K562 (cell line): ENCODE measurements at regions not wholly inside any gene's neighbourhood (a gene's known extent, or its start where the extent isn't known, plus 50 kb on each side); places are given as distances from the start of the nearest gene placed in this dataset.

ENCODE experiments used
- ATAC-seq: fragments of 200-7000 bp; cut with Tn5 transposase; 3 replicates; pipeline ENCODE4 v1.9.1; 2020; ENCODE audit warnings: moderate library complexity
- BruUV-seq: library from RNA; stranded (reverse); fragments of 400-500 nt; replicated peaks from 2 replicates; lab custom pipeline; 2021; lab: Mats Ljungman, UMichigan
- CTCF ChIA-PET: fragments of 300-600 bp; formaldehyde crosslinking; extraction: SDS; loops from one replicate; lab custom pipeline; 2021; ENCODE audit warnings: low intra/inter-chr PET ratio; lab: Yijun Ruan, JAX
- POLR2A ChIA-PET: fragments of 300-600, 350-650 bp; sonication (Branson Sonifier 250); formaldehyde crosslinking; extraction: SDS; loops from one replicate; lab custom pipeline; 2021; ENCODE audit warnings: antibody characterized with exemption, inconsistent platforms; lab: Yijun Ruan, JAX
- DNase-seq, 4 experiments: peaks; one replicate each; pipeline versions ENCODE4 v3.0.0 to v3.0.0-alpha.2; 2011 to 2018; ENCODE audit warnings: low spot score in 3 of 4, mixed read lengths in 3 of 4; ENCODE audit errors: extremely low read depth in 1 of 4
- FAIRE-seq: peaks from 2 replicates; lab custom pipeline; 2011; peaks lifted over from hg19 to GRCh38; lab: Jason Lieb, UNC
- H2AFZ ChIP-seq: 2 replicates; pipeline ENCODE4 v1.6.0; 2011; ENCODE audit warnings: low read depth, low read length, control low read depth, inconsistent platforms
- H3K27ac ChIP-seq: fragments of 200-600 bp; 3 replicates; pipeline ENCODE4 v1.8.0; 2011; ENCODE audit warnings: low read depth, mild to moderate bottlenecking, control low read depth, inconsistent platforms, low read length, moderate library complexity, mixed read lengths; ENCODE audit errors: extremely low read depth
- H3K27me3 ChIP-seq, 2 experiments: fragments of 300-600 bp in 1 of 2; 2 replicates in 1 of 2; 3 replicates in 1 of 2; pipeline versions ENCODE4 v1.6.0 to v1.8.0; 2011; ENCODE audit warnings: inconsistent platforms in 2 of 2, low read length in 2 of 2, mild to moderate bottlenecking in 1 of 2, mixed read lengths in 1 of 2, moderate library complexity in 1 of 2; ENCODE audit not compliant: control insufficient read depth in 2 of 2, insufficient read depth in 2 of 2
- H3K36me3 ChIP-seq: fragments of 300-600 bp; 3 replicates; pipeline ENCODE4 v1.8.0; 2011; ENCODE audit warnings: mild to moderate bottlenecking, low read length, inconsistent platforms; ENCODE audit not compliant: control insufficient read depth, insufficient read depth
- H3K4me1 ChIP-seq, 2 experiments: fragments of 200-600 bp in 1 of 2; replicated peaks in 1 of 2; 2 replicates in 1 of 2; 3 replicates in 1 of 2; pipeline versions ENCODE4 v1.5.1 to v1.8.0; 2011; ENCODE audit warnings: inconsistent platforms in 2 of 2, low read length in 2 of 2, mild to moderate bottlenecking in 1 of 2, mixed read lengths in 1 of 2, moderate library complexity in 1 of 2; ENCODE audit not compliant: control insufficient read depth in 2 of 2, insufficient read depth in 2 of 2
- H3K4me2 ChIP-seq: 2 replicates; pipeline ENCODE4 v1.6.1; 2011; ENCODE audit warnings: low read length, control low read depth, inconsistent platforms, mixed read lengths; ENCODE audit not compliant: insufficient read depth
- H3K4me3 ChIP-seq: fragments of 200-600 bp; sonication (generic), shearing (Covaris generic); 2 replicates; pipeline ENCODE4 v1.5.1; 2016; ENCODE audit warnings: control low read depth, inconsistent platforms
- H3K79me2 ChIP-seq: fragments of 200-600 bp; 3 replicates; pipeline ENCODE4 v1.8.0; 2011; ENCODE audit warnings: low read length, inconsistent platforms; ENCODE audit not compliant: control insufficient read depth, insufficient read depth
- H3K9ac ChIP-seq, 2 experiments: 2 replicates each; pipeline versions ENCODE4 v1.6.0 to v1.6.1; 2011; ENCODE audit warnings: low read depth in 2 of 2, low read length in 2 of 2, control low read depth in 1 of 2, inconsistent platforms in 1 of 2, mild to moderate bottlenecking in 1 of 2, mixed read lengths in 1 of 2; ENCODE audit not compliant: insufficient read depth in 1 of 2
- H3K9me1 ChIP-seq: one replicate; pipeline ENCODE4 v1.6.0; 2011; ENCODE audit warnings: inconsistent platforms, mild to moderate bottlenecking, low read length, moderate library complexity; ENCODE audit not compliant: control insufficient read depth, insufficient read depth
- H3K9me3 ChIP-seq: replicated peaks from 2 replicates; pipeline ENCODE4 v1.5.1; 2011; ENCODE audit warnings: low read depth, low read length, inconsistent platforms; ENCODE audit not compliant: control insufficient read depth, insufficient read depth
- H4K20me1 ChIP-seq: replicated peaks from 2 replicates; pipeline ENCODE4 v1.6.1; 2011; ENCODE audit warnings: low read length, inconsistent platforms, mixed read lengths; ENCODE audit not compliant: control insufficient read depth, insufficient read depth
- EZH2 ChIP-seq: IDR thresholded peaks from 2 replicates; pipeline ENCODE4 v1.6.1; 2012; ENCODE audit warnings: low read depth, mild to moderate bottlenecking, inconsistent platforms, low read length, borderline replicate concordance
- HIVEP1 ChIP-seq: fragments of 250-450 bp; sonication (Bioruptor Pico); IDR thresholded peaks from 2 replicates; pipeline ENCODE4 v1.4.0; 2020; ENCODE audit warnings: mild to moderate bottlenecking
- RBM25 ChIP-seq: fragments of 200-400 bp; formaldehyde crosslinking; IDR thresholded peaks from 2 replicates; pipeline ENCODE4 v1.6.1; 2018; ENCODE audit warnings: low read length, low read depth, moderate library complexity; ENCODE audit not compliant: severe bottlenecking
- TCF7 ChIP-seq: sonication (generic); IDR thresholded peaks from 2 replicates; pipeline ENCODE4 v1.6.1; 2016; ENCODE audit warnings: antibody characterized with exemption, borderline replicate concordance
- TEAD2 ChIP-seq: fragments of 450-650 bp; IDR thresholded peaks from 2 replicates; pipeline ENCODE4 v1.6.1; 2016; ENCODE audit warnings: missing genetic modification characterization, control low read depth, missing compliant biosample characterization
- YY1 ChIP-seq, 3 experiments: IDR thresholded peaks; 2 replicates each; pipeline ENCODE4 v1.6.1; 2011; ENCODE audit warnings: low read length in 2 of 3, mild to moderate bottlenecking in 2 of 3, moderate library complexity in 2 of 3, borderline replicate concordance in 1 of 3, control low read depth in 1 of 3, low read depth in 1 of 3; ENCODE audit not compliant: insufficient read depth in 3 of 3, insufficient replicate concordance in 2 of 3, control insufficient read depth in 1 of 3, insufficient read length in 1 of 3; ENCODE audit errors: extremely low read depth in 1 of 3
- WGBS: fragments of 100-300 bp; shearing (Covaris generic); methylation state at CpG from one replicate; pipeline ENCODE4 v1.1.6; 2016; ENCODE audit warnings: low coverage, mixed read lengths; ENCODE audit not compliant: insufficient coverage; ENCODE audit errors: missing lambda C conversion rate; 5-methylcytosine and 5-hydroxymethylcytosine counted together
- in situ Hi-C: fragments of 300-500 bp; cut with MboI; formaldehyde crosslinking; loops from 4 replicates; pipeline ENCODE4 v1.15.0; 2018; ENCODE audit warnings: inconsistent platforms, mixed read lengths
- intact Hi-C: fragments of 100-400 bp; cut with micrococcal nuclease; formaldehyde crosslinking; loops from 2 replicates; pipeline ENCODE4 v1.14.2; 2022
- TF ChIP-seq, protein P1 (sequence below): fragments of 250-450 bp; sonication (Bioruptor Pico); IDR thresholded peaks from 2 replicates; pipeline ENCODE4 v1.8.0; 2021; ENCODE audit warnings: moderate library complexity, mild to moderate bottlenecking, inconsistent platforms
- TF ChIP-seq, protein P2 (sequence below): sonication (generic); formaldehyde crosslinking; IDR thresholded peaks from 2 replicates; pipeline ENCODE4 v1.4.0; 2020; ENCODE audit warnings: mild to moderate bottlenecking, missing genetic modification reagents
- TF ChIP-seq, protein P3 (sequence below): fragments of 250-450 bp; sonication (Bioruptor Pico); IDR thresholded peaks from 2 replicates; pipeline ENCODE4 v1.5.0; 2021; ENCODE audit warnings: mild to moderate bottlenecking, borderline replicate concordance

DNA sequence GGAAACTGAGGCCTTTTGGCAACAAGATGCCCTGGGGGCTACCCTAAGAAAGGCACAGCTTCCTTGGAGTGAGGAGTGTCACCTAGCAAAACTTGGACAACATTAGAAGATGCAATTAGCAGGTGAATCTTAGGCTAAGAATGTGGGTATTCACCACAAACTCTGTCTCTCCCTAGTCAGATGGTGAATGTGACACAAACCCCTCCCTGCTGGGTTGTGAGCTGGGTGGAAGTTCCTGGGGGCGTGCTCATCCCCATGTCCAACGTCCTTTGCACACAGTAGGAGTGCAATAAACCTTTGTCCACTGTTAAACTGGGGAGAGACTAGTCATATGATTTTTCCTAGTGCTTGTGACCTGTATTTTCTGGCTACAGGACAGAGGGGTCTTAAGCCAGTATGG lies 67.1 kb upstream of the SH3GL3 start:
- DNase-seq (no peak), FAIRE-seq (no peak), ATAC-seq (no peak)
- Histone ChIP-seq H3K9me1 (no peaks in the 10 kb centered on the region), H3K4me1 (peaks cover 0 to 4% of the 10 kb centered on the region in 2 experiments; a peak in 2 of 5 replicates), H3K4me2 (no peak overlapping the region), H3K27ac (no peak overlapping the region), H3K4me3 (no peak overlapping the region), H2AFZ (no peak overlapping the region), H4K20me1 (no peaks in the 10 kb centered on the region), H3K36me3 (no peaks in the 10 kb centered on the region), H3K79me2 (no peaks in the 10 kb centered on the region), H3K9ac (no peak overlapping the region), H3K9me3 (no peaks in the 10 kb centered on the region), H3K27me3 (peaks cover 9 to 22% of the 10 kb centered on the region in 2 experiments)
- intact Hi-C loops, result loop anchor here (1.0 kb wide), 2 partner anchors 132 to 369 kb away; partner anchors contain the start of gene C15orf40
- CTCF ChIA-PET, result interaction anchor here (1.4 kb wide), 1 partner anchor 370 kb away, joined by 5 read pairs; no protein-coding TSS in a partner anchor
- POLR2A ChIA-PET, result no interaction called here
- no TSS peak for BruUV-seq
- TF ChIP-seq, protein P1, sequence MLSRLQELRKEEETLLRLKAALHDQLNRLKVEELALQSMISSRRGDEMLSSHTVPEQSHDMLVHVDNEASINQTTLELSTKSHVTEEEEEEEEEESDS (CRISPR knock-in tag), result no peak
- TF ChIP-seq TCF7 (no peak), RBM25 (no peak), TEAD2 (no peak), YY1 (IDR thresholded peaks at IDR 0.05; ENCODE audit: borderline replicate concordance in 1 of 3, control insufficient read depth in 1 of 3, extremely low read depth in 1 of 3, insufficient read depth in 3 of 3, insufficient read length in 1 of 3, insufficient replicate concordance in 2 of 3, low read depth in 1 of 3, low read length in 2 of 3) (no peak), HIVEP1 (CRISPR knock-in tag) (no peak), EZH2 (no peak)
- TF ChIP-seq, protein P2, sequence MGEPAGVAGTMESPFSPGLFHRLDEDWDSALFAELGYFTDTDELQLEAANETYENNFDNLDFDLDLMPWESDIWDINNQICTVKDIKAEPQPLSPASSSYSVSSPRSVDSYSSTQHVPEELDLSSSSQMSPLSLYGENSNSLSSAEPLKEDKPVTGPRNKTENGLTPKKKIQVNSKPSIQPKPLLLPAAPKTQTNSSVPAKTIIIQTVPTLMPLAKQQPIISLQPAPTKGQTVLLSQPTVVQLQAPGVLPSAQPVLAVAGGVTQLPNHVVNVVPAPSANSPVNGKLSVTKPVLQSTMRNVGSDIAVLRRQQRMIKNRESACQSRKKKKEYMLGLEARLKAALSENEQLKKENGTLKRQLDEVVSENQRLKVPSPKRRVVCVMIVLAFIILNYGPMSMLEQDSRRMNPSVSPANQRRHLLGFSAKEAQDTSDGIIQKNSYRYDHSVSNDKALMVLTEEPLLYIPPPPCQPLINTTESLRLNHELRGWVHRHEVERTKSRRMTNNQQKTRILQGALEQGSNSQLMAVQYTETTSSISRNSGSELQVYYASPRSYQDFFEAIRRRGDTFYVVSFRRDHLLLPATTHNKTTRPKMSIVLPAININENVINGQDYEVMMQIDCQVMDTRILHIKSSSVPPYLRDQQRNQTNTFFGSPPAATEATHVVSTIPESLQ (CRISPR knock-in tag), result no peak
- TF ChIP-seq, protein P3, sequence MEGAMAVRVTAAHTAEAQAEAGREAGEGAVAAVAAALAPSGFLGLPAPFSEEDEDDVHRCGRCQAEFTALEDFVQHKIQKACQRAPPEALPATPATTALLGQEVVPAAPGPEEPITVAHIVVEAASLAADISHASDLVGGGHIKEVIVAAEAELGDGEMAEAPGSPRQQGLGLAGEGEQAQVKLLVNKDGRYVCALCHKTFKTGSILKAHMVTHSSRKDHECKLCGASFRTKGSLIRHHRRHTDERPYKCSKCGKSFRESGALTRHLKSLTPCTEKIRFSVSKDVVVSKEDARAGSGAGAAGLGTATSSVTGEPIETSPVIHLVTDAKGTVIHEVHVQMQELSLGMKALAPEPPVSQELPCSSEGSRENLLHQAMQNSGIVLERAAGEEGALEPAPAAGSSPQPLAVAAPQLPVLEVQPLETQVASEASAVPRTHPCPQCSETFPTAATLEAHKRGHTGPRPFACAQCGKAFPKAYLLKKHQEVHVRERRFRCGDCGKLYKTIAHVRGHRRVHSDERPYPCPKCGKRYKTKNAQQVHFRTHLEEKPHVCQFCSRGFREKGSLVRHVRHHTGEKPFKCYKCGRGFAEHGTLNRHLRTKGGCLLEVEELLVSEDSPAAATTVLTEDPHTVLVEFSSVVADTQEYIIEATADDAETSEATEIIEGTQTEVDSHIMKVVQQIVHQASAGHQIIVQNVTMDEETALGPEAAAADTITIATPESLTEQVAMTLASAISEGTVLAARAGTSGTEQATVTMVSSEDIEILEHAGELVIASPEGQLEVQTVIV, result no peak
- WGBS, result 0% methylated on average over 2 of the region's 2 CpGs
- in situ Hi-C loops, result no loop called here
